SK-N-SH (cell line): ENCODE measurements at regions not wholly inside any gene's neighbourhood (a gene's known extent, or its start where the extent isn't known, plus 50 kb on each side); places are given as distances from the start of the nearest gene placed in this dataset.

Experiments used
- FOSL2 ChIP-seq: IDR thresholded peaks from 2 replicates; pipeline ENCODE4 v1.4.0; 2012; ENCODE audit warnings: low read depth, mild to moderate bottlenecking, moderate library complexity, borderline replicate concordance
- FOXJ3 ChIP-seq: sonication (generic); formaldehyde crosslinking; IDR thresholded peaks from 2 replicates; pipeline ENCODE4 v1.5.1; 2020; ENCODE audit warnings: mild to moderate bottlenecking, missing genetic modification reagents
- FOXM1 ChIP-seq: IDR thresholded peaks from 2 replicates; pipeline ENCODE4 v1.4.0; 2012; ENCODE audit warnings: low read depth, mild to moderate bottlenecking
- GABPA ChIP-seq: IDR thresholded peaks from 2 replicates; pipeline ENCODE4 v1.4.0; 2012; ENCODE audit warnings: low read depth, mild to moderate bottlenecking
- NRF1 ChIP-seq: IDR thresholded peaks from 2 replicates; pipeline ENCODE4 v1.6.1; 2012; ENCODE audit warnings: low read depth, mild to moderate bottlenecking, low read length
- TF ChIP-seq, protein P1 (sequence below): IDR thresholded peaks from 2 replicates; pipeline ENCODE4 v1.4.0; 2012; ENCODE audit warnings: low read depth, borderline replicate concordance
- TF ChIP-seq, protein P2 (sequence below): fragments of 200-600 bp; sonication (generic); IDR thresholded peaks from 2 replicates; pipeline ENCODE4 v1.6.1; 2017; ENCODE audit warnings: antibody characterized with exemption, mild to moderate bottlenecking, moderate library complexity

DNA sequence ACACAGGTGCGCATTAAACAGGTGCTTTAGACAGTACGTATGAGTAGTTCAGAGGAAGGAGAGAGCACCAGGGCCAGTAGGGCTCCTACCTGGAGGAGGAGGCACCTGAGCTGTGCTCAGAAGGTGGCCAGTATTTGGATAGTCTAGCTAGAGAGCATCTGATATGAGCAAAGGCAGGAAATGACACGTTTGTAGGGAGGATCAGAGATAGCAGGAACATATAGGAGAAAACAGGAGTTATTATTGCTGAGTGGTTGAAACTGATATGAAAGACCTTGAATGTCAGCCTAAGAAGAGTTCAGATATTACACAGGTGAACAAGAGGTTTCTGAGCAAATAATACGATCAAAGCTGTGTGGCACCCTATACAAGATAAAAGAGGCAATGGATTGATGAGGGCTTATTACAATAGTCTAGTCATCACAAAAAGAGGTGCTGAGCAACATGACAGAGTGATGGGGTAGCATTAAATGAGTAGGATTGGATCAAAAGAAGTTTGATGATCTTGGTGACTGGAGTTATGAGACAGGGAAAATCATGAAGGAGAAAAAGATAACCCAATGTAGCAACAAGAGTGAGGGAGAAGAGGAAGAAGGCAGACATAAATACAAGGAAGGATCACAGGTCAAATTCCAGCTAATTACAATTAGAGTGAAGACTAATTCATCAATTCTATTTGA is 69.8 kb upstream of the HIVEP1 start:
- TF ChIP-seq FOXJ3: no peak
- TF ChIP-seq, protein P1, sequence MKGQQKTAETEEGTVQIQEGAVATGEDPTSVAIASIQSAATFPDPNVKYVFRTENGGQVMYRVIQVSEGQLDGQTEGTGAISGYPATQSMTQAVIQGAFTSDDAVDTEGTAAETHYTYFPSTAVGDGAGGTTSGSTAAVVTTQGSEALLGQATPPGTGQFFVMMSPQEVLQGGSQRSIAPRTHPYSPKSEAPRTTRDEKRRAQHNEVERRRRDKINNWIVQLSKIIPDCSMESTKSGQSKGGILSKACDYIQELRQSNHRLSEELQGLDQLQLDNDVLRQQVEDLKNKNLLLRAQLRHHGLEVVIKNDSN: no peak
- TF ChIP-seq, protein P2, sequence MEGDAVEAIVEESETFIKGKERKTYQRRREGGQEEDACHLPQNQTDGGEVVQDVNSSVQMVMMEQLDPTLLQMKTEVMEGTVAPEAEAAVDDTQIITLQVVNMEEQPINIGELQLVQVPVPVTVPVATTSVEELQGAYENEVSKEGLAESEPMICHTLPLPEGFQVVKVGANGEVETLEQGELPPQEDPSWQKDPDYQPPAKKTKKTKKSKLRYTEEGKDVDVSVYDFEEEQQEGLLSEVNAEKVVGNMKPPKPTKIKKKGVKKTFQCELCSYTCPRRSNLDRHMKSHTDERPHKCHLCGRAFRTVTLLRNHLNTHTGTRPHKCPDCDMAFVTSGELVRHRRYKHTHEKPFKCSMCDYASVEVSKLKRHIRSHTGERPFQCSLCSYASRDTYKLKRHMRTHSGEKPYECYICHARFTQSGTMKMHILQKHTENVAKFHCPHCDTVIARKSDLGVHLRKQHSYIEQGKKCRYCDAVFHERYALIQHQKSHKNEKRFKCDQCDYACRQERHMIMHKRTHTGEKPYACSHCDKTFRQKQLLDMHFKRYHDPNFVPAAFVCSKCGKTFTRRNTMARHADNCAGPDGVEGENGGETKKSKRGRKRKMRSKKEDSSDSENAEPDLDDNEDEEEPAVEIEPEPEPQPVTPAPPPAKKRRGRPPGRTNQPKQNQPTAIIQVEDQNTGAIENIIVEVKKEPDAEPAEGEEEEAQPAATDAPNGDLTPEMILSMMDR: no peak
- TF ChIP-seq NRF1: no peak
- no peak for TF ChIP-seq GABPA
- TF ChIP-seq FOSL2: no peak
- no peak for TF ChIP-seq FOXM1
